ENCODE measurements at regions not wholly inside any gene's neighbourhood (a gene's known extent, or its start where the extent isn't known, plus 50 kb on each side); places are given as distances from the start of the nearest gene placed in this dataset.

DNA sequence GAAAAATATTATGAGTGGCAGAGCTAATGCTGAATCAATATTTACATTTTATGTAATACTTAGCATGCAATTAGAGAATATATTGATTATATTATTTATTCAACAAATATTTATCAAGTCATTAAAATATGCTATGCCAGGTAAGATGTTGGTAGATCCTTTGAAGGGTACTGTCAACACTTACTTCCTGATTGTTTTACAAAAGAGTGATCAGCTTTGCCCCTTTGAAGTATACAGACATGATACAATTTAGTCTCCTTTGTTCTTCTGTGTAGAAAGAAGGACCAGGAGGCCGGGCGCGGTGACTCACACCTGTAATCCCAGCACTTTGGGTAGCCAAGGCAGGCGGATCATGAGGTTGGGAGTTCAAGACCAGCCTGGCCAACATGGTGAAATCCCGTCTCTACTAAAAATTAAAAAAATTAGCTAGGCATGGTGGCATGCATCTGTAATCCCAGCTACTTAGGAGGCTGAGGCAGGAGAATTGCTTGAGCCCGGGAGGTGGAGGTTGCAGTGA lies 73.9 kb upstream of the IFNG-AS1 start:
- no peak overlapping the region for H3K4me3 ChIP-seq (ENCODE audit: low read depth, poor library complexity, severe bottlenecking)
- DNase-seq (ENCODE audit: low spot score in 2 of 2) = no peak
- no peak for TF ChIP-seq POLR2A (IDR thresholded peaks at IDR 0.05)
- TF ChIP-seq, protein P1, sequence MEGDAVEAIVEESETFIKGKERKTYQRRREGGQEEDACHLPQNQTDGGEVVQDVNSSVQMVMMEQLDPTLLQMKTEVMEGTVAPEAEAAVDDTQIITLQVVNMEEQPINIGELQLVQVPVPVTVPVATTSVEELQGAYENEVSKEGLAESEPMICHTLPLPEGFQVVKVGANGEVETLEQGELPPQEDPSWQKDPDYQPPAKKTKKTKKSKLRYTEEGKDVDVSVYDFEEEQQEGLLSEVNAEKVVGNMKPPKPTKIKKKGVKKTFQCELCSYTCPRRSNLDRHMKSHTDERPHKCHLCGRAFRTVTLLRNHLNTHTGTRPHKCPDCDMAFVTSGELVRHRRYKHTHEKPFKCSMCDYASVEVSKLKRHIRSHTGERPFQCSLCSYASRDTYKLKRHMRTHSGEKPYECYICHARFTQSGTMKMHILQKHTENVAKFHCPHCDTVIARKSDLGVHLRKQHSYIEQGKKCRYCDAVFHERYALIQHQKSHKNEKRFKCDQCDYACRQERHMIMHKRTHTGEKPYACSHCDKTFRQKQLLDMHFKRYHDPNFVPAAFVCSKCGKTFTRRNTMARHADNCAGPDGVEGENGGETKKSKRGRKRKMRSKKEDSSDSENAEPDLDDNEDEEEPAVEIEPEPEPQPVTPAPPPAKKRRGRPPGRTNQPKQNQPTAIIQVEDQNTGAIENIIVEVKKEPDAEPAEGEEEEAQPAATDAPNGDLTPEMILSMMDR (IDR thresholded peaks at IDR 0.05) = no peak
- intact Hi-C loops (cut with DNase I; ENCODE audit: low total_unique reads) = no loop called here
- WGBS, 2 donors = 85 to 89% methylated on average over 6 of the region's 6 CpGs

DNA sequence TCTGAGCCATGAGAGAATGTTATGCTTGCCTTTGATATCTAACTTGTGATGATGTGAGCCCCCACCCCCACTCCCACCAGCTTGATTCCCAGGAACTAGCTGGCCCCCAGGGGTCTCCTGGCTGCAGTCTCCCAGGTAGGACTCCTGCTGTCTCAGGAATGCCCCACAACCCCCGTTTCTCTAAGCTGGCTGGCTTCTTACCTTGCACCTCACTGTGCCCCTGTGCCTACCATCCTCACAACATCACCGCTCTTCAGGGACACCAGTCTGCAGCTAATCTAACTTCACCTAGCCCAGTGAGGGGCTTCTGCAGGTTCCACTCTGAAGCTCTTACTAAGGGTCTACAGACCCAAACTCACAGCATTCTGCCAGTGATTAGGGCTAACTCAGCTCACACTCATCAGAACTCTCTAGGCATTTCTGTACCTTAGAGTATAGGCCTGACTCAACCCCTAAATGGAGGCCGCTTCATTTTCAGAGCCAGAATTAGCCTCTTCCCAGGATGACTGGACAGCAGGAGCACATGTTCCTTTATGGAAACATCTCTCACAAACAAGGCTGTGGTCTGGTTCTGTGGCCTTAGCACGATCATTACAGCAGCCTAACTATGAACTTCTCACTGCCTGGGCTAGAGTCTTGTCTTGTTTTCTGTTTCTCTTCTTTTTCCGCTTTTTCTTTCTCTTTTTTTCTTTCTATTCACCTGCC lies 72.8 kb upstream of the IFNG-AS1 start:
- intact Hi-C loops (cut with DNase I; ENCODE audit: low total_unique reads) = no loop called here
- no peak for DNase-seq (ENCODE audit: low spot score in 2 of 2)
- no peak overlapping the region for H3K4me3 ChIP-seq (ENCODE audit: low read depth, poor library complexity, severe bottlenecking)
- 83 to 93% methylated on average over 5 of the region's 5 CpGs for WGBS, 2 donors
- TF ChIP-seq, protein P1 (IDR thresholded peaks at IDR 0.05) = no peak
- no peak for TF ChIP-seq POLR2A (IDR thresholded peaks at IDR 0.05)

DNA sequence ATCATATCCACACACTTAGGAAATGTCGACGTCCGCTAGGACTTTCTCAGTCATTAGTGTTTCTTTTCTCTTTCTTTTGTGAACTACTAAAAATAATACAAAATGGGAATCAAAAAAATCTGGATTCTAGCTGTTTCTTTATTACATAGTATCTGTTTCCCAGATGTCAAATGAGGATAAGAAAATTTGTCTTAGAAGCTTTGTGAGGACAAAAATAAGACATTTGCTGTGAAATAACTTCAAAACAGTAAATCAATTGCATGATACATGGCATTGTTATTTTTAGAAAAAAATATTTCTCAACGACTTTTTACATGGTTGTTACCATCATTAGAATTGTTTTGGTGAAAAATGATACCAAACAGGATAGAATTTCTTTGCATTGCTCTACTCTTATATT lies 71.4 kb upstream of the IFNG-AS1 start:
- no peak overlapping the region for H3K4me3 ChIP-seq (ENCODE audit: low read depth, poor library complexity, severe bottlenecking)
- TF ChIP-seq, protein P1 (IDR thresholded peaks at IDR 0.05) = no peak
- no peak for TF ChIP-seq POLR2A (IDR thresholded peaks at IDR 0.05)
- intact Hi-C loops (cut with DNase I; ENCODE audit: low total_unique reads) = no loop called here
- DNase-seq (ENCODE audit: low spot score in 2 of 2) = no peak
- 49 to 54% methylated on average over 4 of the region's 4 CpGs for WGBS, 2 donors

DNA sequence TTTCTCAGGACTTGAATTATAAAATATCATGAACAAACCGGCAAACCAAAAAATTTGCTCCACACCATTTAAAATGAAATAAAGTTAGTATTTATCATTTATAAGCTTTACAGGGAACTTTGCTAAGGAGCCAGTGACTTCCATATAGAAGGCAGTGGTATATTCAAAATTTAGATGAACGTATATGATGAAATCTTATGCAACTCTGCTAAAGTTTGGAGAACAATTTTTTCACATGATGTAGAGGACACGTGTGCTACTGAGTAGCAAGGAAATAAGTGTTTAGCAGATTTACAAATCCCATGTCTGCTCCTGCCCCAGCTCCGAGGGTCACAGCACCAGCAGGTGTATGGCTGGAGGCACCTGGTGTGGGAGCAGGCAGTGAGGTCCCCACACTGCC lies 70.8 kb upstream of the IFNG-AS1 start:
- no peak for DNase-seq (ENCODE audit: low spot score in 2 of 2)
- H3K4me3 ChIP-seq (ENCODE audit: low read depth, poor library complexity, severe bottlenecking) = no peak overlapping the region
- TF ChIP-seq POLR2A (IDR thresholded peaks at IDR 0.05) = no peak
- TF ChIP-seq, protein P1 (IDR thresholded peaks at IDR 0.05) = no peak
- 85 to 95% methylated on average over 4 of the region's 4 CpGs for WGBS, 2 donors
- intact Hi-C loops (cut with DNase I; ENCODE audit: low total_unique reads) = no loop called here

DNA sequence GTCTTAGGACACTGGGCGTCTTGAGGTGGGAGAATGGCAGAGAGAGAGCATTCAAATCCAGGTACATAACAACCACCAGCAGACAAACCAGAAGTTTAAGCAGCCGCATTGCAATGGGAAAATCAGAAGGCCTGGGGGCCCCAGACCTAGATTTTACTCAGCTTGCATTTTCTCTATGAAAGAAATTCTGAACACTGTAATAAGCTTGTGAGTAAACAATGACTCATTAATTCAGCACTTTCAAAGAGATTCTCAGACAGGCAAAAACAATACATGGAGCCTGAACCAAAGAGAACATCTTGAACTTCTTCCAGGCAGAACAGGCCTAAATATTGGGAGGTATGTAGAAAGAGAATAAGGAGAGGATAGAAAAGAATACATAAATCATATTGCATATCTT lies 69.8 kb upstream of the IFNG-AS1 start:
- TF ChIP-seq POLR2A (IDR thresholded peaks at IDR 0.05) = no peak
- TF ChIP-seq, protein P1 (IDR thresholded peaks at IDR 0.05) = no peak
- intact Hi-C loops (cut with DNase I; ENCODE audit: low total_unique reads) = no loop called here
- WGBS, 2 donors = 79 to 90% methylated on average over 2 of the region's 2 CpGs
- no peak for DNase-seq (ENCODE audit: low spot score in 2 of 2)
- no peak overlapping the region for H3K4me3 ChIP-seq (ENCODE audit: low read depth, poor library complexity, severe bottlenecking)

DNA sequence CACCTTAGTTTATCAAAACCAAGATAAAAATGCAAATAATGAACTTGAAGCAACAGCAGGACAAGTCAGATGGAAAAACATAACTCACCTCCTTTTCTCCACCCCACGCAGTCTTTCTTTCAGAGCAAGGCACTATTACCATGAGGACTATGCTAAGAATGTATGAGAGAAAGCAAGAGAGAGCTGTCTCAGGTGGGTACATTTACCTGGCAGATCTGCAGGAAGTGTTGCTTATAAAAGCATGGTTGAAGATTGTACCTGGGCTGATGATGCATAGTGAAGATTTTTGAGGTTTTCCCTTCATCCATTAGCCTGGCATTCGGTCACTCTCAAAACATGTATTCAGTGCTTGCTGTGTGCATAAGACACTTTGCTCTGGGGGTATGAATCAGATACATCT lies 68.8 kb upstream of the IFNG-AS1 start:
- intact Hi-C loops (cut with DNase I; ENCODE audit: low total_unique reads) = no loop called here
- no peak for DNase-seq (ENCODE audit: low spot score in 2 of 2)
- H3K4me3 ChIP-seq (ENCODE audit: low read depth, poor library complexity, severe bottlenecking) = no peak overlapping the region
- TF ChIP-seq, protein P1 (IDR thresholded peaks at IDR 0.05) = no peak
- TF ChIP-seq POLR2A (IDR thresholded peaks at IDR 0.05) = no peak
- 86 to 89% methylated on average over 2 of the region's 2 CpGs for WGBS, 2 donors
